GM12878 (cell line): ENCODE measurements at regions not wholly inside any gene's neighbourhood (a gene's known extent, or its start where the extent isn't known, plus 50 kb on each side); places are given as distances from the start of the nearest gene placed in this dataset.

ENCODE experiments used
- ATAC-seq: fragments of 200-7000 bp; cut with Tn5 transposase; 3 replicates; pipeline ENCODE4 v1.9.1; 2020; ENCODE audit warnings: mild to moderate bottlenecking, moderate library complexity
- BruUV-seq: library from RNA; stranded (reverse); fragments of 400-500 nt; replicated peaks from 2 replicates; lab custom pipeline; 2021; lab: Mats Ljungman, UMichigan
- CTCF ChIA-PET: fragments of 300-600 bp; sonication (Branson Sonifier 250); formaldehyde crosslinking; extraction: SDS; loops from one replicate; lab custom pipeline; 2021; ENCODE audit warnings: inconsistent platforms; lab: Yijun Ruan, JAX
- POLR2A ChIA-PET: fragments of 350-600 bp; formaldehyde crosslinking; extraction: SDS; loops from one replicate; lab custom pipeline; 2021; ENCODE audit warnings: inconsistent platforms; lab: Charles Lee
- RAD21 ChIA-PET: fragments of 300-600 bp; sonication (Branson Sonifier 250); formaldehyde crosslinking; loops from one replicate; lab custom pipeline; 2023; ENCODE audit warnings: antibody characterized with exemption; ENCODE audit not compliant: unreplicated experiment; lab: Charles Lee
- SMC1A ChIA-PET: fragments of 300-600 bp; sonication (Branson Sonifier 250); formaldehyde crosslinking; loops from one replicate; lab custom pipeline; 2023; ENCODE audit not compliant: unreplicated experiment, uncharacterized antibody; lab: Charles Lee
- DNase-seq: peaks from one replicate; pipeline ENCODE4 v3.0.0-alpha.2; 2011; ENCODE audit warnings: low read depth, low spot score
- FAIRE-seq: peaks from 3 replicates; lab custom pipeline; 2011; peaks lifted over from hg19 to GRCh38; lab: Jason Lieb, UNC
- H2AFZ ChIP-seq: 2 replicates; pipeline ENCODE4 v1.6.0; 2011; ENCODE audit warnings: low read depth, low read length, control low read depth; ENCODE audit not compliant: control insufficient read depth
- H3K27ac ChIP-seq: 2 replicates; pipeline ENCODE4 v1.5.1; 2011; ENCODE audit warnings: control low read depth; ENCODE audit not compliant: control insufficient read depth, insufficient read depth
- H3K27me3 ChIP-seq, 2 experiments: replicated peaks in 1 of 2; 2 replicates each; pipeline versions ENCODE4 v1.6.0 to v1.6.1; 2011; ENCODE audit warnings: low read length in 1 of 2; ENCODE audit not compliant: control insufficient read depth in 2 of 2, insufficient read depth in 2 of 2
- H3K36me3 ChIP-seq, 2 experiments: 2 replicates each; pipeline ENCODE4 v1.5.1; 2011; ENCODE audit warnings: low read length in 1 of 2; ENCODE audit not compliant: control insufficient read depth in 2 of 2, insufficient read depth in 2 of 2
- H3K4me1 ChIP-seq: 2 replicates; pipeline ENCODE4 v1.6.1; 2011; ENCODE audit warnings: mild to moderate bottlenecking, low read length, moderate library complexity, mixed read lengths; ENCODE audit not compliant: control insufficient read depth, insufficient read depth
- H3K4me2 ChIP-seq: 2 replicates; pipeline ENCODE4 v1.6.0; 2011; ENCODE audit warnings: control low read depth; ENCODE audit not compliant: control insufficient read depth, insufficient read depth
- H3K4me3 ChIP-seq: fragments of 200-600 bp; sonication (generic); 2 replicates; pipeline ENCODE4 v1.5.1; 2016
- H3K79me2 ChIP-seq: 2 replicates; pipeline ENCODE4 v1.6.0; 2011; ENCODE audit warnings: low read length; ENCODE audit not compliant: control insufficient read depth, insufficient read depth
- H3K9ac ChIP-seq: 2 replicates; pipeline ENCODE4 v1.8.0; 2011; ENCODE audit warnings: low read length, control low read depth, mixed read lengths; ENCODE audit not compliant: control insufficient read depth, insufficient read depth
- H3K9me3 ChIP-seq: replicated peaks from 3 replicates; pipeline ENCODE4 v1.5.1; 2011; ENCODE audit warnings: mild to moderate bottlenecking, low read length; ENCODE audit not compliant: control insufficient read depth, insufficient read depth
- H4K20me1 ChIP-seq: 2 replicates; pipeline ENCODE4 v1.6.0; 2011; ENCODE audit not compliant: control insufficient read depth, insufficient read depth
- MTA3 ChIP-seq: IDR thresholded peaks from 2 replicates; pipeline ENCODE4 v1.6.1; 2012; ENCODE audit warnings: low read length, inconsistent platforms, borderline replicate concordance
- TAF1 ChIP-seq: IDR thresholded peaks from 2 replicates; pipeline ENCODE4 v1.6.1; 2011; ENCODE audit warnings: mild to moderate bottlenecking, low read depth, low read length, borderline replicate concordance
- WGBS: methylation state at CpG from one replicate; pipeline ENCODE4 v1.1.6; 2016; ENCODE audit warnings: low lambda C conversion rate; ENCODE audit not compliant: insufficient replicate concordance, insufficient coverage; ENCODE audit errors: missing lambda C conversion rate; 5-methylcytosine and 5-hydroxymethylcytosine counted together
- in situ Hi-C: fragments of 300-500 bp; cut with MboI; formaldehyde crosslinking; loops from 9 replicates; pipeline ENCODE4 v1.14.3; 2018; ENCODE audit warnings: mixed read lengths
- intact Hi-C: fragments of 100-400 bp; cut with micrococcal nuclease; formaldehyde crosslinking; loops from one replicate; pipeline ENCODE4 v1.14.2; 2022; ENCODE audit not compliant: unreplicated experiment
- TF ChIP-seq, protein P1 (sequence below): fragments of 450-650 bp; IDR thresholded peaks from 2 replicates; pipeline ENCODE4 v1.6.1; 2017; ENCODE audit warnings: mild to moderate bottlenecking, moderate library complexity
- TF ChIP-seq, protein P2 (sequence below): fragments of 450-650 bp; IDR thresholded peaks from 2 replicates; pipeline ENCODE4 v1.6.1; 2018; ENCODE audit warnings: borderline replicate concordance, mild to moderate bottlenecking; ENCODE audit not compliant: partially characterized antibody
- TF ChIP-seq, protein P3 (sequence below): fragments of 450-650 bp; conservative IDR thresholded peaks from 2 replicates; pipeline ENCODE4 v1.6.1; 2017; ENCODE audit warnings: mild to moderate bottlenecking, moderate library complexity

DNA sequence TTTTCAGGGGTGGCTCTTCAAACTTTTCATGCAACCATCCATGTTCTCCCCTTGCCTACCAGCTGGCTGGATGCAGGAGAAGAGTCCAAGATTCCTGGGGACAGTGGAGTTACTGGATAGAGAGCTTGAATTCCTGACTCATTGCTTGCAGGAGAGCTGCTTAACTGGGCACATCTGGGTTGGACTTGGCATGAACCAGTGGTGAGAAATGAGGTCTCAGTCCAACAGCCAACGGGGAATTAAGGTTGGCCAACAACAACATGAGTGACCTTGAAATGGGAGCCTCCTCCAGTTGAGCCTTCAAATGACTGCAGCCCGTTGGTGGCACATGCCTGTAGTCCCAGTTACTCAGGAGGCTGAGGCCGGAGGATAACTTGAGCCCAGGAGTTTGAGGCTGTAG lies 58.1 kb upstream of the OPN4 start:
- FAIRE-seq (no peak), ATAC-seq (no peak), DNase-seq (no peak)
- intact Hi-C loops = no loop called here
- WGBS = 4% methylated on average over 3 of the region's 3 CpGs
- H3K27ac ChIP-seq = no peak overlapping the region
- H3K9me3 ChIP-seq = no peaks in the 10 kb centered on the region
- TF ChIP-seq, protein P1, sequence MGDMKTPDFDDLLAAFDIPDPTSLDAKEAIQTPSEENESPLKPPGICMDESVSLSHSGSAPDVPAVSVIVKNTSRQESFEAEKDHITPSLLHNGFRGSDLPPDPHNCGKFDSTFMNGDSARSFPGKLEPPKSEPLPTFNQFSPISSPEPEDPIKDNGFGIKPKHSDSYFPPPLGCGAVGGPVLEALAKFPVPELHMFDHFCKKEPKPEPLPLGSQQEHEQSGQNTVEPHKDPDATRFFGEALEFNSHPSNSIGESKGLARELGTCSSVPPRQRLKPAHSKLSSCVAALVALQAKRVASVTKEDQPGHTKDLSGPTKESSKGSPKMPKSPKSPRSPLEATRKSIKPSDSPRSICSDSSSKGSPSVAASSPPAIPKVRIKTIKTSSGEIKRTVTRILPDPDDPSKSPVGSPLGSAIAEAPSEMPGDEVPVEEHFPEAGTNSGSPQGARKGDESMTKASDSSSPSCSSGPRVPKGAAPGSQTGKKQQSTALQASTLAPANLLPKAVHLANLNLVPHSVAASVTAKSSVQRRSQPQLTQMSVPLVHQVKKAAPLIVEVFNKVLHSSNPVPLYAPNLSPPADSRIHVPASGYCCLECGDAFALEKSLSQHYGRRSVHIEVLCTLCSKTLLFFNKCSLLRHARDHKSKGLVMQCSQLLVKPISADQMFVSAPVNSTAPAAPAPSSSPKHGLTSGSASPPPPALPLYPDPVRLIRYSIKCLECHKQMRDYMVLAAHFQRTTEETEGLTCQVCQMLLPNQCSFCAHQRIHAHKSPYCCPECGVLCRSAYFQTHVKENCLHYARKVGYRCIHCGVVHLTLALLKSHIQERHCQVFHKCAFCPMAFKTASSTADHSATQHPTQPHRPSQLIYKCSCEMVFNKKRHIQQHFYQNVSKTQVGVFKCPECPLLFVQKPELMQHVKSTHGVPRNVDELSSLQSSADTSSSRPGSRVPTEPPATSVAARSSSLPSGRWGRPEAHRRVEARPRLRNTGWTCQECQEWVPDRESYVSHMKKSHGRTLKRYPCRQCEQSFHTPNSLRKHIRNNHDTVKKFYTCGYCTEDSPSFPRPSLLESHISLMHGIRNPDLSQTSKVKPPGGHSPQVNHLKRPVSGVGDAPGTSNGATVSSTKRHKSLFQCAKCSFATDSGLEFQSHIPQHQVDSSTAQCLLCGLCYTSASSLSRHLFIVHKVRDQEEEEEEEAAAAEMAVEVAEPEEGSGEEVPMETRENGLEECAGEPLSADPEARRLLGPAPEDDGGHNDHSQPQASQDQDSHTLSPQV = no peak
- TF ChIP-seq MTA3 = no peak
- TF ChIP-seq, protein P2, sequence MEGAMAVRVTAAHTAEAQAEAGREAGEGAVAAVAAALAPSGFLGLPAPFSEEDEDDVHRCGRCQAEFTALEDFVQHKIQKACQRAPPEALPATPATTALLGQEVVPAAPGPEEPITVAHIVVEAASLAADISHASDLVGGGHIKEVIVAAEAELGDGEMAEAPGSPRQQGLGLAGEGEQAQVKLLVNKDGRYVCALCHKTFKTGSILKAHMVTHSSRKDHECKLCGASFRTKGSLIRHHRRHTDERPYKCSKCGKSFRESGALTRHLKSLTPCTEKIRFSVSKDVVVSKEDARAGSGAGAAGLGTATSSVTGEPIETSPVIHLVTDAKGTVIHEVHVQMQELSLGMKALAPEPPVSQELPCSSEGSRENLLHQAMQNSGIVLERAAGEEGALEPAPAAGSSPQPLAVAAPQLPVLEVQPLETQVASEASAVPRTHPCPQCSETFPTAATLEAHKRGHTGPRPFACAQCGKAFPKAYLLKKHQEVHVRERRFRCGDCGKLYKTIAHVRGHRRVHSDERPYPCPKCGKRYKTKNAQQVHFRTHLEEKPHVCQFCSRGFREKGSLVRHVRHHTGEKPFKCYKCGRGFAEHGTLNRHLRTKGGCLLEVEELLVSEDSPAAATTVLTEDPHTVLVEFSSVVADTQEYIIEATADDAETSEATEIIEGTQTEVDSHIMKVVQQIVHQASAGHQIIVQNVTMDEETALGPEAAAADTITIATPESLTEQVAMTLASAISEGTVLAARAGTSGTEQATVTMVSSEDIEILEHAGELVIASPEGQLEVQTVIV = no peak
- no peak for TF ChIP-seq TAF1
- TF ChIP-seq, protein P3, sequence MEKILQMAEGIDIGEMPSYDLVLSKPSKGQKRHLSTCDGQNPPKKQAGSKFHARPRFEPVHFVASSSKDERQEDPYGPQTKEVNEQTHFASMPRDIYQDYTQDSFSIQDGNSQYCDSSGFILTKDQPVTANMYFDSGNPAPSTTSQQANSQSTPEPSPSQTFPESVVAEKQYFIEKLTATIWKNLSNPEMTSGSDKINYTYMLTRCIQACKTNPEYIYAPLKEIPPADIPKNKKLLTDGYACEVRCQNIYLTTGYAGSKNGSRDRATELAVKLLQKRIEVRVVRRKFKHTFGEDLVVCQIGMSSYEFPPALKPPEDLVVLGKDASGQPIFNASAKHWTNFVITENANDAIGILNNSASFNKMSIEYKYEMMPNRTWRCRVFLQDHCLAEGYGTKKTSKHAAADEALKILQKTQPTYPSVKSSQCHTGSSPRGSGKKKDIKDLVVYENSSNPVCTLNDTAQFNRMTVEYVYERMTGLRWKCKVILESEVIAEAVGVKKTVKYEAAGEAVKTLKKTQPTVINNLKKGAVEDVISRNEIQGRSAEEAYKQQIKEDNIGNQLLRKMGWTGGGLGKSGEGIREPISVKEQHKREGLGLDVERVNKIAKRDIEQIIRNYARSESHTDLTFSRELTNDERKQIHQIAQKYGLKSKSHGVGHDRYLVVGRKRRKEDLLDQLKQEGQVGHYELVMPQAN = no peak
- BruUV-seq = no TSS peak
- no peak overlapping the region for H3K4me2 ChIP-seq
- ChIA-PET CTCF (interaction anchor here (3.8 kb wide), 1 partner anchor 10 kb away, joined by 16 read pairs; no protein-coding TSS in a partner anchor), SMC1A (no interaction called here), RAD21 (no interaction called here), POLR2A (no interaction called here)
- in situ Hi-C loops = no loop called here
- no peak overlapping the region for H3K9ac ChIP-seq
- no peak overlapping the region for H3K4me3 ChIP-seq
- no peaks in the 10 kb centered on the region; the same call in 1 of the 2 replicates for H3K4me1 ChIP-seq
- no peaks in the 10 kb centered on the region for H4K20me1 ChIP-seq
- H3K79me2 ChIP-seq = no peaks in the 10 kb centered on the region
- no peaks in the 10 kb centered on the region for H3K36me3 ChIP-seq
- H2AFZ ChIP-seq = no peak overlapping the region
- H3K27me3 ChIP-seq = no peaks in the 10 kb centered on the region
